MM.1S (cell line): ENCODE measurements at regions not wholly inside any gene's neighbourhood (a gene's known extent, or its start where the extent isn't known, plus 50 kb on each side); places are given as distances from the start of the nearest gene placed in this dataset.

Source experiments
- EZH2 ChIP-seq: fragments of 300-600 bp; sonication (generic); optimal IDR thresholded peaks from 2 replicates; pipeline ENCODE3; 2017; ENCODE audit warnings: low read depth, mild to moderate bottlenecking, antibody characterized with exemption, low read length, mixed read lengths
- EZH2phosphoT487 ChIP-seq: fragments of 300-600 bp; sonication (generic); IDR thresholded peaks from 2 replicates; pipeline ENCODE4 v1.6.1; 2018; ENCODE audit warnings: antibody characterized with exemption, low read length
- TF ChIP-seq, protein P1 (sequence below): fragments of 300-600 bp; sonication (generic); IDR thresholded peaks from 2 replicates; pipeline ENCODE4 v1.5.1; 2016; ENCODE audit warnings: antibody characterized with exemption, low read length, mixed read lengths

DNA sequence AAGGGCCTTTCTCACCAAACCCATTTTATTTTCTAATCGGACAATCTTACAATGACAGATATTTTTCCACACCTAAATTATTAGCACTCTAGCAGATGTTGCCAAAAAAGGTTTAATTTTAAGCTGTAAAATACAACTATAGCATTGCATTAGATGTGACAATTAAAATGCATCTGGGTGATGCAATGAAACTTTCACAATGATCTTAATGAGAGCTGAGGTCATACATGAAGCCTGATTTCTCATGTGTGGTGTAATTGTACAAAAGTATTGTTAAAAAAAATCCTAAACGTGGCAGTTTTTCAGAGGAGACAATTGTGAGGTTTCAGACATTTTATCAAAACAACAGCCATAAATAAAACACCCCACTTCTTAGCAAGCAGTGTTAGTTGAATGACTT lies 606.0 kb downstream of the HDGFL1 start:
- TF ChIP-seq, protein P1, sequence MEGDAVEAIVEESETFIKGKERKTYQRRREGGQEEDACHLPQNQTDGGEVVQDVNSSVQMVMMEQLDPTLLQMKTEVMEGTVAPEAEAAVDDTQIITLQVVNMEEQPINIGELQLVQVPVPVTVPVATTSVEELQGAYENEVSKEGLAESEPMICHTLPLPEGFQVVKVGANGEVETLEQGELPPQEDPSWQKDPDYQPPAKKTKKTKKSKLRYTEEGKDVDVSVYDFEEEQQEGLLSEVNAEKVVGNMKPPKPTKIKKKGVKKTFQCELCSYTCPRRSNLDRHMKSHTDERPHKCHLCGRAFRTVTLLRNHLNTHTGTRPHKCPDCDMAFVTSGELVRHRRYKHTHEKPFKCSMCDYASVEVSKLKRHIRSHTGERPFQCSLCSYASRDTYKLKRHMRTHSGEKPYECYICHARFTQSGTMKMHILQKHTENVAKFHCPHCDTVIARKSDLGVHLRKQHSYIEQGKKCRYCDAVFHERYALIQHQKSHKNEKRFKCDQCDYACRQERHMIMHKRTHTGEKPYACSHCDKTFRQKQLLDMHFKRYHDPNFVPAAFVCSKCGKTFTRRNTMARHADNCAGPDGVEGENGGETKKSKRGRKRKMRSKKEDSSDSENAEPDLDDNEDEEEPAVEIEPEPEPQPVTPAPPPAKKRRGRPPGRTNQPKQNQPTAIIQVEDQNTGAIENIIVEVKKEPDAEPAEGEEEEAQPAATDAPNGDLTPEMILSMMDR: no peak
- TF ChIP-seq EZH2: no peak
- TF ChIP-seq EZH2phosphoT487: no peak
